MG63 (cell line): ENCODE measurements at regions not wholly inside any gene's neighbourhood (a gene's known extent, or its start where the extent isn't known, plus 50 kb on each side); places are given as distances from the start of the nearest gene placed in this dataset.

Source experiments
- DNase-seq: peaks from one replicate; pipeline ENCODE4 v3.0.0-alpha.2; 2020
- H3K27me3 ChIP-seq: fragments of 250-450 bp; sonication (Bioruptor Pico); 2 replicates; pipeline ENCODE4 v1.5.1; 2020; ENCODE audit warnings: mild to moderate bottlenecking, moderate library complexity
- H3K36me3 ChIP-seq: fragments of 250-450 bp; sonication (Bioruptor Pico); 2 replicates; pipeline ENCODE4 v1.5.1; 2020; ENCODE audit warnings: mild to moderate bottlenecking, moderate library complexity
- H3K4me3 ChIP-seq: fragments of 250-450 bp; sonication (Bioruptor Pico); 2 replicates; pipeline ENCODE4 v1.5.1; 2020; ENCODE audit warnings: mild to moderate bottlenecking, moderate library complexity
- H3K9me3 ChIP-seq: fragments of 250-450 bp; sonication (Bioruptor Pico); 2 replicates; pipeline ENCODE4 v1.5.1; 2020; ENCODE audit warnings: mild to moderate bottlenecking, moderate library complexity

GRCh38 chr4:67048530-67048929 lies 496.8 kb downstream of the CENPC start:
- no peak for DNase-seq
- no peaks in the 10 kb centered on the region for H3K36me3 ChIP-seq
- H3K4me3 ChIP-seq, result no peak overlapping the region
- no peaks in the 10 kb centered on the region for H3K27me3 ChIP-seq
- H3K9me3 ChIP-seq, result no peaks in the 10 kb centered on the region

GRCh38 chr4:67040315-67040714 lies 505.0 kb downstream of the CENPC start:
- no peak for DNase-seq
- H3K27me3 ChIP-seq, result no peaks in the 10 kb centered on the region
- H3K9me3 ChIP-seq, result no peaks in the 10 kb centered on the region
- no peaks in the 10 kb centered on the region for H3K36me3 ChIP-seq
- no peak overlapping the region for H3K4me3 ChIP-seq

- Histone ChIP-seq H3K27me3 (no peaks in the 10 kb centered on the region), H3K36me3 (no peaks in the 10 kb centered on the region), H3K4me3 (no peak overlapping the region), H3K9me3 (no peaks in the 10 kb centered on the region)
- no peak for DNase-seq
Measured at GRCh38 chr4:67038228-67038566, 507.1 kb downstream of the CENPC start.

- no peaks in the 10 kb centered on the region for H3K9me3 ChIP-seq
- DNase-seq, result no peak
Measured at GRCh38 chr4:67037504-67038227, 507.6 kb downstream of the CENPC start.

GRCh38 chr4:67036791-67037190 lies 508.5 kb downstream of the CENPC start:
- Histone ChIP-seq H3K4me3 (no peak overlapping the region), H3K9me3 (no peaks in the 10 kb centered on the region), H3K27me3 (no peaks in the 10 kb centered on the region), H3K36me3 (no peaks in the 10 kb centered on the region)
- no peak for DNase-seq

More at GRCh38 chr4:67037504-67038227, 507.6 kb downstream of the CENPC start:
- H3K4me3 ChIP-seq, result no peak overlapping the region
- no peaks in the 10 kb centered on the region for H3K27me3 ChIP-seq
- no peaks in the 10 kb centered on the region for H3K36me3 ChIP-seq

GRCh38 chr4:67035986-67036385 lies 509.3 kb downstream of the CENPC start:
- no peak overlapping the region for H3K4me3 ChIP-seq
- no peak for DNase-seq
- no peaks in the 10 kb centered on the region for H3K27me3 ChIP-seq
- H3K9me3 ChIP-seq, result no peaks in the 10 kb centered on the region
- H3K36me3 ChIP-seq, result no peaks in the 10 kb centered on the region

GRCh38 chr4:67035501-67035900 lies 509.8 kb downstream of the CENPC start:
- Histone ChIP-seq H3K36me3 (no peaks in the 10 kb centered on the region), H3K9me3 (no peaks in the 10 kb centered on the region), H3K4me3 (no peak overlapping the region), H3K27me3 (no peaks in the 10 kb centered on the region)
- DNase-seq, result peak; percentile 34

- H3K27me3 ChIP-seq, result no peaks in the 10 kb centered on the region
- no peaks in the 10 kb centered on the region for H3K36me3 ChIP-seq
- no peak for DNase-seq
- no peaks in the 10 kb centered on the region for H3K9me3 ChIP-seq
- no peak overlapping the region for H3K4me3 ChIP-seq
Measured at GRCh38 chr4:67030636-67031035, 514.7 kb downstream of the CENPC start.

- Histone ChIP-seq H3K27me3 (no peaks in the 10 kb centered on the region), H3K9me3 (no peaks in the 10 kb centered on the region; the same call in 1 of the 2 replicates), H3K36me3 (no peaks in the 10 kb centered on the region), H3K4me3 (no peak overlapping the region)
- no peak for DNase-seq
Measured at GRCh38 chr4:67020438-67020797, 524.9 kb downstream of the CENPC start.

GRCh38 chr4:67019686-67020437 lies 525.4 kb downstream of the CENPC start:
- H3K4me3 ChIP-seq, result no peak overlapping the region
- no peaks in the 10 kb centered on the region for H3K27me3 ChIP-seq
- DNase-seq, result no peak
- H3K9me3 ChIP-seq, result no peaks in the 10 kb centered on the region; the same call in 1 of the 2 replicates
- H3K36me3 ChIP-seq, result no peaks in the 10 kb centered on the region

GRCh38 chr4:67014592-67014991 lies 530.7 kb downstream of the CENPC start:
- Histone ChIP-seq H3K36me3 (no peaks in the 10 kb centered on the region), H3K4me3 (no peak overlapping the region), H3K27me3 (no peaks in the 10 kb centered on the region), H3K9me3 (no peaks in the 10 kb centered on the region)
- DNase-seq, result no peak

GRCh38 chr4:67006791-67007190 lies 538.5 kb downstream of the CENPC start:
- Histone ChIP-seq H3K27me3 (no peaks in the 10 kb centered on the region), H3K36me3 (no peaks in the 10 kb centered on the region), H3K9me3 (no peaks in the 10 kb centered on the region), H3K4me3 (no peak overlapping the region)
- no peak for DNase-seq

- no peak overlapping the region for H3K4me3 ChIP-seq
- no peaks in the 10 kb centered on the region for H3K27me3 ChIP-seq
- no peaks in the 10 kb centered on the region for H3K9me3 ChIP-seq
- H3K36me3 ChIP-seq, result no peaks in the 10 kb centered on the region
- no peak for DNase-seq
Measured at GRCh38 chr4:66991521-66991920, 553.8 kb downstream of the CENPC start.

- Histone ChIP-seq H3K36me3 (no peaks in the 10 kb centered on the region), H3K27me3 (no peaks in the 10 kb centered on the region), H3K4me3 (no peak overlapping the region), H3K9me3 (no peaks in the 10 kb centered on the region)
- DNase-seq, result no peak
Measured at GRCh38 chr4:66974665-66975064, 570.6 kb downstream of the CENPC start.

- H3K9me3 ChIP-seq, result no peaks in the 10 kb centered on the region
- no peak for DNase-seq
- no peaks in the 10 kb centered on the region for H3K27me3 ChIP-seq
- H3K4me3 ChIP-seq, result no peak overlapping the region
- no peaks in the 10 kb centered on the region for H3K36me3 ChIP-seq
Measured at GRCh38 chr4:66972087-66972486, 573.2 kb downstream of the CENPC start.

- no peak overlapping the region for H3K4me3 ChIP-seq
- no peaks in the 10 kb centered on the region for H3K36me3 ChIP-seq
- no peak for DNase-seq
- no peaks in the 10 kb centered on the region for H3K9me3 ChIP-seq
- H3K27me3 ChIP-seq, result no peaks in the 10 kb centered on the region
Measured at GRCh38 chr4:66964467-66964866, 580.8 kb downstream of the CENPC start.

- DNase-seq, result no peak
- Histone ChIP-seq H3K4me3 (no peak overlapping the region), H3K36me3 (no peaks in the 10 kb centered on the region), H3K27me3 (no peaks in the 10 kb centered on the region), H3K9me3 (no peaks in the 10 kb centered on the region)
Measured at GRCh38 chr4:66963084-66963483, 582.2 kb downstream of the CENPC start.

GRCh38 chr4:66959207-66959606 lies 586.1 kb downstream of the CENPC start:
- H3K27me3 ChIP-seq, result no peaks in the 10 kb centered on the region
- H3K4me3 ChIP-seq, result no peak overlapping the region

More at GRCh38 chr4:66959207-66959606, 586.1 kb downstream of the CENPC start:
- Histone ChIP-seq H3K9me3 (no peaks in the 10 kb centered on the region), H3K36me3 (no peaks in the 10 kb centered on the region)
- DNase-seq, result no peak
